ENCODE measurements at regions not wholly inside any gene's neighbourhood (a gene's known extent, or its start where the extent isn't known, plus 50 kb on each side); places are given as distances from the start of the nearest gene placed in this dataset.

- no peak overlapping the region for H3K27ac Mint-ChIP-seq
- no peaks in the 10 kb centered on the region for H3K9me3 Mint-ChIP-seq
- DNase-seq (ENCODE audit: low spot score) (no peak), ATAC-seq (no peak)
- Histone ChIP-seq H3F3A (replicated peaks; ENCODE audit: low read depth) (no peaks in the 10 kb centered on the region), H3K4me2 (no peak overlapping the region), H3K27ac (ENCODE audit: low read depth) (no peak overlapping the region), H3K4me3 (no peak overlapping the region), H4K20me1 (replicated peaks; ENCODE audit: insufficient read depth) (no peaks in the 10 kb centered on the region), H2AFZ (no peak overlapping the region), H3K79me2 (replicated peaks; ENCODE audit: insufficient read depth) (no peaks in the 10 kb centered on the region), H3K27me3 (ENCODE audit: insufficient read depth) (no peaks in the 10 kb centered on the region), H3K4me1 (ENCODE audit: insufficient read depth) (peaks cover 20% of the 10 kb centered on the region), H3K36me3 (ENCODE audit: insufficient read depth) (no peaks in the 10 kb centered on the region), H3K9me2 (ENCODE audit: insufficient read depth) (no peaks in the 10 kb centered on the region)
- H3K4me1 Mint-ChIP-seq: peaks cover 18% of the 10 kb centered on the region
- TF ChIP-seq CTCF (conservative IDR thresholded peaks at IDR 0.05; ENCODE audit: low read depth in 2 of 2) (no peak), ZNF462 (CRISPR knock-in tag; IDR thresholded peaks at IDR 0.05) (no peak), ETS1 (IDR thresholded peaks at IDR 0.05) (no peak)
- H3K4me3 Mint-ChIP-seq: no peak overlapping the region
- H3K27me3 Mint-ChIP-seq (ENCODE audit: insufficient read depth, low read depth, poor library complexity): no peaks in the 10 kb centered on the region
- no peaks in the 10 kb centered on the region; the same call in 2 of the 3 replicates for H3K36me3 Mint-ChIP-seq (ENCODE audit: low read depth)
These were observed 174.4 kb downstream of the ALG10B start for GRCh38 chr12:38490941-38491340.

All from GM23338 (cell line).